Upper lobe of left lung (tissue), 6 donors: ENCODE measurements at regions not wholly inside any gene's neighbourhood (a gene's known extent, or its start where the extent isn't known, plus 50 kb on each side); places are given as distances from the start of the nearest gene placed in this dataset.
"Not testable (repeated sequence)": the region's sequence is repeated elsewhere in the genome, so short reads cannot be mapped to it uniquely, and the experiment has no call there.

ENCODE experiments used
- ATAC-seq, 2 donors: fragments of 200-7000 bp; cut with Tn5 transposase; one replicate each; pipeline ENCODE4 v1.9.1; 2022; ENCODE audit warnings: mild to moderate bottlenecking in 2 of 2, moderate library complexity in 2 of 2; ENCODE audit not compliant: low FRiP score in 2 of 2
- DNase-seq, 2 donors: peaks; one replicate each; pipeline ENCODE4 v3.0.0-alpha.2; 2019 to 2020
- H3K27ac ChIP-seq, 4 donors: fragments of 200-600 bp; sonication (generic); one replicate each; pipeline ENCODE4 v1.5.1; 2016 to 2019
- H3K27me3 ChIP-seq, 4 donors: fragments of 200-600 bp; sonication (generic); one replicate each; pipeline ENCODE4 v1.5.1; 2017 to 2019
- H3K36me3 ChIP-seq, 4 donors: fragments of 200-600 bp; sonication (generic); one replicate each; pipeline ENCODE4 v1.5.1; 2016 to 2019
- H3K4me1 ChIP-seq, 4 donors: fragments of 200-600 bp; sonication (generic); one replicate each; pipeline ENCODE4 v1.5.1; 2018 to 2019
- H3K4me3 ChIP-seq, 4 donors: fragments of 200-600 bp; sonication (generic); one replicate each; pipeline ENCODE4 v1.5.1; 2017 to 2019; ENCODE audit warnings: mild to moderate bottlenecking in 2 of 4, moderate library complexity in 1 of 4
- H3K9me3 ChIP-seq, 4 donors: fragments of 200-600 bp; sonication (generic); one replicate each; pipeline ENCODE4 v1.5.1; 2018 to 2019
- EP300 ChIP-seq, 4 donors: sonication (generic); formaldehyde crosslinking; IDR thresholded peaks; one replicate each; pipeline ENCODE4 v1.5.1; 2017; ENCODE audit warnings: antibody characterized with exemption in 4 of 4, control low read depth in 2 of 4
- POLR2A ChIP-seq, 4 donors: fragments of 450-650 bp; IDR thresholded peaks; one replicate each; pipeline ENCODE4 v1.5.1; 2016 to 2017; ENCODE audit warnings: antibody characterized with exemption in 4 of 4, mild to moderate bottlenecking in 2 of 4
- POLR2AphosphoS5 ChIP-seq, 2 donors: sonication (generic); formaldehyde crosslinking; IDR thresholded peaks; one replicate each; pipeline ENCODE4 v1.5.1; 2017; ENCODE audit warnings: antibody characterized with exemption in 2 of 2
- WGBS, 2 donors: methylation state at CpG; one replicate each; pipeline ENCODE4 v1.1.5; 2017 to 2018; 5-methylcytosine and 5-hydroxymethylcytosine counted together
- TF ChIP-seq, protein P1 (sequence below), 6 experiments: fragments of 450-650 bp in 4 of 6; fragments of 200-600 bp in 2 of 6; sonication (generic) in 2 of 6; IDR thresholded peaks; one replicate each; pipeline ENCODE4 v1.5.1; 2016 to 2019; ENCODE audit warnings: antibody characterized with exemption in 6 of 6
- donor health status: DM: no; HTN: no; CAD: no; lungs with moderate emphysema.
- donor health status: DM: no; HTN: yes; CAD: no; lungs with severe emphysema.

DNA sequence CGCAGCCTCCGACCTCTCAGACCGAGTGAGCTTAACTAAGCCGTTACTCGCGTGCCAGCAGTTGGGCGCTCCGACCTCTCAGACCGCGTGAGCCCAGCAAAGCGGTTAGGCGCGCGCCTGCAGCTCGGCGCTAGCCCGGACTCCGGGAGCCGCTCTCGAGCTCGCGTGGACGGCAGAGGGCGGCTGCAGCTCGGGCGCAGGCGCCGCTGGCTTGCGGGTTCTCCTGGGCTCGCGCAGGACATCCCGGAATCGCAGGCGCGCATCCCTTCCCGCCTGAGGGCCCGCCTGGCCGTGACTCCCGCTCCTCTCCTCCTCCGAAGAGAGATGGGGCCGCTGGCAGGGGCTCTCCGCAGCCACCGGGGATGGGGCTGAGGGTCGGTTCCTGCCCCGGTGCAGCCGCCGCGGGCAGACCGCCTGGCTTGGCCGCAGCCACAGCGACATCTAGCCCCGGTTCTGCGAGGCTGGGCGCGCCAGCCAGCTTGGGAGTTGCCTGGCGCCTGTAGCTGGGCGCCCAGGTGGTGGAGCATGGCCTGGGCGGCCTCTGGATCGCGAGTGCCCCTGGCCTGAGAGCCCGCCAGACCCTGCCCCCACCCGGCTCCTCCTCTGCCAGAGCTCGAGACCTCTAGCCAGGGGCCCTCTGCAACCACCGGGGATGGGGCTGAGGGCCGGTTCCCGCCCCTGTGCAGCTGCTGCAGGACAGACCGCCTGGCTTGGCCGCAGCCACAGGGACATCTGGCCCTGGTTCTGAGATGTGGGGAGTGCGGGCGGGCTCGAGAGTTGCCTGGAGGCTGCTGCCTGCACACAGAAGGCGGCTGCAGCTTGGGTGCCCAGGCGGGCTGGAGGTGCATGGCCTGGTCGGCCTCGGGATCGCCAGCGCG, 85.7 kb upstream of the CCDC180 start:
- 2% methylated on average over 40 of the region's 78 CpGs; no CpG with 5 or more reads in 1 of the 2 donors for WGBS, 2 donors
- Histone ChIP-seq H3K27me3 (peaks cover 0 to 22% (median 12%) of the 10 kb centered on the region in 4 donors), H3K4me1 (peaks cover 11 to 19% (median 15%) of the 10 kb centered on the region in 4 donors), H3K4me3 (peak overlapping the region in 3 of 4 donors; percentile 23 to 39 (median 27))
- ATAC-seq (peak; percentile 91 to 98), DNase-seq (peak; percentile 65 to 93)
- H3K27ac ChIP-seq, H3K9me3 ChIP-seq, H3K36me3 ChIP-seq: not testable (repeated sequence)
- TF ChIP-seq, protein P1, sequence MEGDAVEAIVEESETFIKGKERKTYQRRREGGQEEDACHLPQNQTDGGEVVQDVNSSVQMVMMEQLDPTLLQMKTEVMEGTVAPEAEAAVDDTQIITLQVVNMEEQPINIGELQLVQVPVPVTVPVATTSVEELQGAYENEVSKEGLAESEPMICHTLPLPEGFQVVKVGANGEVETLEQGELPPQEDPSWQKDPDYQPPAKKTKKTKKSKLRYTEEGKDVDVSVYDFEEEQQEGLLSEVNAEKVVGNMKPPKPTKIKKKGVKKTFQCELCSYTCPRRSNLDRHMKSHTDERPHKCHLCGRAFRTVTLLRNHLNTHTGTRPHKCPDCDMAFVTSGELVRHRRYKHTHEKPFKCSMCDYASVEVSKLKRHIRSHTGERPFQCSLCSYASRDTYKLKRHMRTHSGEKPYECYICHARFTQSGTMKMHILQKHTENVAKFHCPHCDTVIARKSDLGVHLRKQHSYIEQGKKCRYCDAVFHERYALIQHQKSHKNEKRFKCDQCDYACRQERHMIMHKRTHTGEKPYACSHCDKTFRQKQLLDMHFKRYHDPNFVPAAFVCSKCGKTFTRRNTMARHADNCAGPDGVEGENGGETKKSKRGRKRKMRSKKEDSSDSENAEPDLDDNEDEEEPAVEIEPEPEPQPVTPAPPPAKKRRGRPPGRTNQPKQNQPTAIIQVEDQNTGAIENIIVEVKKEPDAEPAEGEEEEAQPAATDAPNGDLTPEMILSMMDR (IDR thresholded peaks at IDR 0.05): peak in 2 of 6 experiments; percentile 22 to 31

DNA sequence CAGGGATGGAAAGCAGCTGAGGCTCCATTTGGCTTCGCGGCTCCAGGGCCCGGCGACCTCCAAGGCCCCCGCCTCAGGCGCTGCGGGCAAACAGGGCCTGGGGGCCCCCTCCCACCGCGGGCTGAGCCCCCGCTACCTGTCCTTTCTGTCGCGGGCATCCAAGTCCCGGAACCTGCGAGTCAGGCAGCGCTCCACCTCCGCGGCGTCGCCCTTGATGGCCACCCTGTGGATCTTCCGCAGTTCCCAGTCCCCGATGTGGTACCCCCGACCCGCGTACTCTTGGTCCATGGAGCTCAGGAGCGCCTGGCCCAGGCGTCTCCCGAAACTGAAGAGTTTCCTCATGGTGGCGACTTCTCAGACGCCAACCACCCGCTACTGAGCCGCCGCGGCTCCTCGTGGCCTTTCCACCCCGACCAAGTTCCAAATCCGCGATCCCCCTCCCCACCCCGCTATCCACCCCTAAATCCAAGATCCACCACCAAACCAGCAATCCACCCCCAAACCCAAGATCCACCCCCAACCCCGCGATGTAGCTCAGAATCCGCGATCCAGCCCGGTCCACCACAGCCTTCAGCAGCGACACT, 86.5 kb upstream of the CCDC180 start:
- Histone ChIP-seq H3K4me1 (peaks cover 11 to 19% (median 15%) of the 10 kb centered on the region in 4 donors), H3K27ac (no peak overlapping the region), H3K36me3 (no peaks in the 10 kb centered on the region), H3K9me3 (no peaks in the 10 kb centered on the region), H3K4me3 (peak overlapping the region in 3 of 4 donors; percentile 23 to 39 (median 27)), H3K27me3 (peaks cover 0 to 22% (median 12%) of the 10 kb centered on the region in 4 donors)
- TF ChIP-seq POLR2A (IDR thresholded peaks at IDR 0.05) (no peak), EP300 (IDR thresholded peaks at IDR 0.05) (no peak), POLR2AphosphoS5 (IDR thresholded peaks at IDR 0.05) (no peak)
- TF ChIP-seq, protein P1 (IDR thresholded peaks at IDR 0.05): no peak
- 3 to 4% methylated on average over 18 to 28 of the region's 44 CpGs for WGBS, 2 donors
- DNase-seq: peak in 1 of 2 donors; percentile 70
- ATAC-seq: peak in 1 of 2 donors; percentile 26

DNA sequence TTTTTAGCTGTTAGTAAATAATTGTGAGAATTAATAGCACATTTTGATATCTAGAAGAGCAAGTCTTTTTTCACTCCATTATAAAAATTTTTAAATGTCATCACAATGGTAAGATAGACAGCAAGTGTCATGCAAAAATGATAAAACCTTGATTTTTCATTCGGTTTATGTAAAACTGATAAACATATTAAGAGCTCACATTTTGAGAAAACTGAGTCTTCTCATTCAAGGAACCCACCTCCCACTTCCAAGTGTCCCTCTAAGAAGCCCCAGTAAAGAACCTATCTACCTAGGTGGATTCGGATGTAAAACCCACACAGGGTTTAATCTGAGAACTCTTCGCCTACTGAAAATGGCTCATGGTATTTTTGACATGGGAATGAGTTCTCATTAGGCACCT, 87.1 kb upstream of the CCDC180 start:
- H3K27ac ChIP-seq, H3K9me3 ChIP-seq, H3K4me3 ChIP-seq, H3K36me3 ChIP-seq, DNase-seq, ATAC-seq: not testable (repeated sequence)
- WGBS, 2 donors: 18 to 33% methylated on average over 3 of the region's 3 CpGs
- H3K4me1 ChIP-seq: peaks cover 11 to 19% (median 15%) of the 10 kb centered on the region in 4 donors
- H3K27me3 ChIP-seq: peaks cover 0 to 22% (median 12%) of the 10 kb centered on the region in 4 donors

DNA sequence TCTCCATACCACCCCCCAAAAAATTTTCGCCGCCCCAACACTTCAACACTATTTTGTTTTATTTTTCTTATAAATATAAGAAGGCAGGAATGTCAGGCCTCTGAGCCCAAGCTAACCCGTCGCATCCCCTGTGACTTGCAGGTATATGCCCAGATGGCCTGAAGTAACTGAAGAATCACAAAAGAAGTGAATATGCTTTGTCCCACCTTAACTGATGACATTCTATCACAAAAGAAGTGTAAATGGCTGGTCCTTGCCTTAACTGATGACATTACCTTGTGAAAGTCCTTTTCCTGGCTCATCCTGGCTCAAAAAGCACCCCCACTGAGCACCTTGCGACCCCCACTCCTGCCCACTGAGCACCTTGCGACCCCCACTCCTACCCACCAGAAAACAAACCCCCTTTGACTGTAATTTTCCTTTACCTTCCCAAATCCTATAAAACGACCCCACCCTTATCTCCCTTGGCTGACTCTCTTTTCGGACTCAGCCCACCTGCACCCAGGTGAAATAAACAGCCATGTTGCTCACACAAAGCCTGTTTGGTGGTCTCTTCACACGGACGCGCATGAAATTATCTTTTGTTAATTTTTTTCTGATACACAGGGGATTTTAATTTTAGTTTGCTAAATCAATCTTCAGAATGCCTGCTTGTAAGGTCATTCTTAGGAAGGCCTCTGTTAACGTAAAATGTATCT, 87.9 kb upstream of the CCDC180 start:
- H3K36me3 ChIP-seq, H3K4me3 ChIP-seq, ATAC-seq, DNase-seq, H3K27ac ChIP-seq, H3K9me3 ChIP-seq: not testable (repeated sequence)
- Histone ChIP-seq H3K4me1 (peaks cover 11 to 19% (median 15%) of the 10 kb centered on the region in 4 donors), H3K27me3 (peaks cover 0 to 22% (median 12%) of the 10 kb centered on the region in 4 donors)
- 50 to 64% methylated on average over 10 to 11 of the region's 12 CpGs for WGBS, 2 donors

DNA sequence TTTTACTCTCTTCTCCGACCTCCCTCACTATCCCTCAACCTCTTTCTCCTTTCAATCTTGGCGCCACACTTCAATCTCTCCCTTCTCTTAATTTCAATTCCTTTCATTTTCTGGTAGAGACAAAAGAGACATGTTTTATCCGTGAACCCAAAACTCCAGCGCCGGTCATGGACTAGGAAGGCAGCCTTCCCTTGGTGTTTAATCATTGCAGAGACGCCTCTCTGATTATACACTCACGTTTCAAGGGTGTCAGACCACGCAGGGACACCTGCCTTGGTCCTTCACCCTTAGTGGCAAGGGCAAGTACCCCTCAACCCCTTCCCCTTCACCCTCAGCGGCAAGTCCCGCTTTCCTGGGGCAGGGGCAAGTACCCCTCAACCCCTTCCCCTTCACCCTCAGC, 92.3 kb upstream of the CCDC180 start:
- WGBS, 2 donors: 77 to 88% methylated on average over 4 to 8 of the region's 10 CpGs
- not testable (repeated sequence) for H3K27me3 ChIP-seq, DNase-seq, H3K27ac ChIP-seq, H3K9me3 ChIP-seq, H3K4me3 ChIP-seq, H3K36me3 ChIP-seq, ATAC-seq, H3K4me1 ChIP-seq

DNA sequence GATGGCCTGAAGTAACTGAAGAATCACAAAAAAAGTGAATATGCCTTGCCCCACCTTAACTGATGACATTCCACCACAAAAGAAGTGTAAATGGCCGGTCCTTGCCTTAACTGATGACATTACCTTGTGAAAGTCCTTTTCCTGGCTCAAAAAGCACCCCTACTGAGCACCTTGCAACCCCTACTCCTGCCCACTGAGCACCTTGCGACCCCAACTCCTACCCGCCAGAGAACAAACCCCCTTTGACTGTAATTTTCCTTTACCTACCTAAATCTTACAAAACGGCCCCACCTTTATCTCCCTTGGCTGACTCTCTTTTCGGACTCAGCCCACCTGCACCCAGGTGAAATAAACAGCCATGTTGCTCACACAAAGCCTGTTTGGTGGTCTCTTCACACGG, 92.9 kb upstream of the CCDC180 start:
- H3K4me1 ChIP-seq, ATAC-seq, DNase-seq, H3K9me3 ChIP-seq, H3K36me3 ChIP-seq, H3K27ac ChIP-seq, H3K27me3 ChIP-seq, H3K4me3 ChIP-seq: not testable (repeated sequence)
- WGBS, 2 donors: 78 to 81% methylated on average over 6 of the region's 6 CpGs

DNA sequence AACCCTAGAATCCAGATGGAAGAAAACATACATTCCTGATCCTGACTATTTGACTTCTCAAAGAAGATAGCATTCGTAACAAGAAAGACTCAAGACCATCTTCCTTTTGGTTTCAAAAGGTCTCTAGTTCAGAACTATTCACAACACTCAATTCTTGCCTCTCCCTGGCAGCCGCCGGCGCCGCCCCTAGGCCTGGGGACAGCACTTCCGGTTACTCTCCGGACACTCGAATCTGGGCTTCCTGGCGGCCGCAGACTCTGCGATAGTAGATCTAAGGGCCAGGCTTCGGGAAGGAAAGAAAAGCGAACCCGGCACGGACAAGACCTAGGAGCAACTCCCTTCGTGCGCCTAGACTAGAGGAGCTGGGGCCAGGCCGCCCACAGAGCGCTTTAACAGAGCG, 107.8 kb upstream of the CCDC180 start:
- not testable (repeated sequence) for H3K9me3 ChIP-seq, H3K36me3 ChIP-seq, H3K27me3 ChIP-seq, H3K4me3 ChIP-seq, H3K27ac ChIP-seq, H3K4me1 ChIP-seq
- DNase-seq: peak in 1 of 2 donors; percentile 79
- 95 to 100% methylated on average over 14 to 20 of the region's 20 CpGs for WGBS, 2 donors
- ATAC-seq: peak in 1 of 2 donors; percentile 66

DNA sequence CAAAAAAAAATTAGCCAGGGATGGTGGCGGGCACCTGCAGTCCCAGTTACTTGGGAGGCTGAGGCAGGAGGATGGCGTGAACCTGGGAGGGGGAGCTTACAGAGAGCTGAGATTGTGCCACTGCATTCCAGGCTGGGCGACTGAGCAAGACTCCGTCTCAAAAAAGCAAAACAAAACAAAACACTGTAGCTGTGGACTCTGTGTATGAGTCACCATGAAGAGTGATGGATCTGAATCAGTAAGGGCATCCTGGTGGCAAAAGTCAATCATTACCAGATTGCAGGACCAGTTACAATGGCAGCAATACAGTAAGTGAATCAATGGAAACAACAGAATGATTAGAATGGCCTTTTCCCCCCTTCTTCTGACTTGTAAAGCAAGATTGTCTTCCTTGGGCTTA, 113.7 kb upstream of the CCDC180 start:
- 84 to 93% methylated on average over 4 of the region's 4 CpGs for WGBS, 2 donors
- not testable (repeated sequence) for H3K27me3 ChIP-seq, H3K4me3 ChIP-seq, H3K36me3 ChIP-seq, ATAC-seq, DNase-seq, H3K4me1 ChIP-seq, H3K9me3 ChIP-seq, H3K27ac ChIP-seq
